ENCODE measurements at regions not wholly inside any gene's neighbourhood (a gene's known extent, or its start where the extent isn't known, plus 50 kb on each side); places are given as distances from the start of the nearest gene placed in this dataset.

GRCh38 chr18:24914171-24914525 lies 437.8 kb downstream of the ZNF521 start:
- no peak for DNase-seq
- WGBS, 2 experiments (ENCODE audit: extremely low coverage in 2 of 2, insufficient read length in 1 of 2): no CpG with 5 or more reads among the region's 1 CpG
- no peak overlapping the region for H3K27ac ChIP-seq (ENCODE audit: insufficient read depth, low read length)

More at GRCh38 chr18:24914171-24914525, 437.8 kb downstream of the ZNF521 start:
- H3K4me2 ChIP-seq (ENCODE audit: low read depth, low read length): no peak overlapping the region
- H2AK5ac ChIP-seq (ENCODE audit: low read depth, low read length): no peak overlapping the region
- intact Hi-C loops (cut with micrococcal nuclease): no loop called here
- peaks cover 5% of the 10 kb centered on the region for H3K9me1 ChIP-seq (ENCODE audit: insufficient read depth, low read length)
- H3K4me1 ChIP-seq (ENCODE audit: control insufficient read depth, insufficient read depth, low read length): no peaks in the 10 kb centered on the region
- H3K36me3 ChIP-seq (ENCODE audit: control insufficient read depth, insufficient read depth, low read length): no peaks in the 10 kb centered on the region
- H3K18ac ChIP-seq (ENCODE audit: low read depth, low read length): no peak overlapping the region
- H2BK5ac ChIP-seq (ENCODE audit: low read depth, low read length, poor library complexity, severe bottlenecking): no peak overlapping the region
- H3K79me1 ChIP-seq (ENCODE audit: low read depth in 1 of 2, low read length in 2 of 2): no peaks in the 10 kb centered on the region
- no peak overlapping the region for H3K9ac ChIP-seq (ENCODE audit: low read depth, low read length)
- no peak overlapping the region for H4K91ac ChIP-seq (ENCODE audit: insufficient read depth, low read depth, low read length)
- no peak overlapping the region for H3K23ac ChIP-seq (ENCODE audit: low read depth, low read length)
- dilution Hi-C loops (cut with HindIII; ENCODE audit: low sequenced_read_pairs, unreplicated experiment): no loop called here
- no peak overlapping the region for H2AK9ac ChIP-seq (replicated peaks; ENCODE audit: low read depth, low read length, poor library complexity)
- no TSS peak for BruUV-seq (replicated peaks)
- no peaks in the 10 kb centered on the region for H4K20me1 ChIP-seq (ENCODE audit: insufficient read depth, low read length)
- H3K27me3 ChIP-seq (ENCODE audit: control insufficient read depth, insufficient read depth, low read length): peaks cover 53% of the 10 kb centered on the region
- ATAC-seq (ENCODE audit: low read depth): no peak
- POLR2A ChIA-PET (ENCODE audit: unreplicated experiment): no interaction called here
- no peak overlapping the region for H4K8ac ChIP-seq (ENCODE audit: low read depth in 2 of 2, low read length in 2 of 2)
- H2BK120ac ChIP-seq (ENCODE audit: low read depth, low read length): no peak overlapping the region
- no peak overlapping the region for H2BK20ac ChIP-seq (ENCODE audit: low read depth, low read length)
- no peak overlapping the region for H3K4ac ChIP-seq (ENCODE audit: low read depth, low read length)
- in situ Hi-C loops (cut with MboI; ENCODE audit: low sequenced_read_pairs): no loop called here
- no peak overlapping the region for H4K5ac ChIP-seq (ENCODE audit: low read depth, low read length)
- H3K9me3 ChIP-seq (ENCODE audit: control insufficient read depth, insufficient read depth, low read length): no peaks in the 10 kb centered on the region
- no peak overlapping the region for H3K56ac ChIP-seq (ENCODE audit: extremely low read depth, insufficient read depth, low read length)
- H3K14ac ChIP-seq (replicated peaks; ENCODE audit: low read depth, low read length): no peak overlapping the region
- H2AFZ ChIP-seq (replicated peaks; ENCODE audit: low read length, poor library complexity): no peak overlapping the region
- TF ChIP-seq SMC3 (IDR thresholded peaks at IDR 0.05; ENCODE audit: low read depth, low read length): no peak
- no peak for TF ChIP-seq MAZ (IDR thresholded peaks at IDR 0.05; ENCODE audit: borderline replicate concordance, low read depth, low read length)
- TF ChIP-seq RAD21 (IDR thresholded peaks at IDR 0.05; ENCODE audit: low read length): no peak
- TF ChIP-seq CHD1 (IDR thresholded peaks at IDR 0.05; ENCODE audit: low read depth, low read length): no peak
- TF ChIP-seq FOS (IDR thresholded peaks at IDR 0.05; ENCODE audit: low read depth, low read length): no peak
- no peak for TF ChIP-seq RFX5 (IDR thresholded peaks at IDR 0.05; ENCODE audit: low read depth, low read length)
- no peak for TF ChIP-seq NFE2L2 (IDR thresholded peaks at IDR 0.05; ENCODE audit: low read depth, low read length)
- TF ChIP-seq USF2 (IDR thresholded peaks at IDR 0.05; ENCODE audit: low read depth, low read length): no peak
- no peak for TF ChIP-seq BHLHE40 (IDR thresholded peaks at IDR 0.05; ENCODE audit: low read depth, low read length)
- TF ChIP-seq RCOR1 (IDR thresholded peaks at IDR 0.05; ENCODE audit: insufficient replicate concordance, low read length): no peak
- TF ChIP-seq, protein P1, sequence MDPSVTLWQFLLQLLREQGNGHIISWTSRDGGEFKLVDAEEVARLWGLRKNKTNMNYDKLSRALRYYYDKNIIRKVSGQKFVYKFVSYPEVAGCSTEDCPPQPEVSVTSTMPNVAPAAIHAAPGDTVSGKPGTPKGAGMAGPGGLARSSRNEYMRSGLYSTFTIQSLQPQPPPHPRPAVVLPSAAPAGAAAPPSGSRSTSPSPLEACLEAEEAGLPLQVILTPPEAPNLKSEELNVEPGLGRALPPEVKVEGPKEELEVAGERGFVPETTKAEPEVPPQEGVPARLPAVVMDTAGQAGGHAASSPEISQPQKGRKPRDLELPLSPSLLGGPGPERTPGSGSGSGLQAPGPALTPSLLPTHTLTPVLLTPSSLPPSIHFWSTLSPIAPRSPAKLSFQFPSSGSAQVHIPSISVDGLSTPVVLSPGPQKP (IDR thresholded peaks at IDR 0.05; ENCODE audit: borderline replicate concordance, low read depth, low read length): no peak
- no peak for TF ChIP-seq MXI1 (IDR thresholded peaks at IDR 0.05; ENCODE audit: borderline replicate concordance, low read depth, low read length)
- no peak for TF ChIP-seq MAFK (IDR thresholded peaks at IDR 0.05; ENCODE audit: low read depth, low read length)
- no peak for TF ChIP-seq CEBPB (IDR thresholded peaks at IDR 0.05; ENCODE audit: low read depth, low read length)
- TF ChIP-seq, protein P2, sequence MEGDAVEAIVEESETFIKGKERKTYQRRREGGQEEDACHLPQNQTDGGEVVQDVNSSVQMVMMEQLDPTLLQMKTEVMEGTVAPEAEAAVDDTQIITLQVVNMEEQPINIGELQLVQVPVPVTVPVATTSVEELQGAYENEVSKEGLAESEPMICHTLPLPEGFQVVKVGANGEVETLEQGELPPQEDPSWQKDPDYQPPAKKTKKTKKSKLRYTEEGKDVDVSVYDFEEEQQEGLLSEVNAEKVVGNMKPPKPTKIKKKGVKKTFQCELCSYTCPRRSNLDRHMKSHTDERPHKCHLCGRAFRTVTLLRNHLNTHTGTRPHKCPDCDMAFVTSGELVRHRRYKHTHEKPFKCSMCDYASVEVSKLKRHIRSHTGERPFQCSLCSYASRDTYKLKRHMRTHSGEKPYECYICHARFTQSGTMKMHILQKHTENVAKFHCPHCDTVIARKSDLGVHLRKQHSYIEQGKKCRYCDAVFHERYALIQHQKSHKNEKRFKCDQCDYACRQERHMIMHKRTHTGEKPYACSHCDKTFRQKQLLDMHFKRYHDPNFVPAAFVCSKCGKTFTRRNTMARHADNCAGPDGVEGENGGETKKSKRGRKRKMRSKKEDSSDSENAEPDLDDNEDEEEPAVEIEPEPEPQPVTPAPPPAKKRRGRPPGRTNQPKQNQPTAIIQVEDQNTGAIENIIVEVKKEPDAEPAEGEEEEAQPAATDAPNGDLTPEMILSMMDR (conservative IDR thresholded peaks at IDR 0.05; ENCODE audit: low read depth, low read length): no peak
- no peak for TF ChIP-seq POLR2A (IDR thresholded peaks at IDR 0.05; ENCODE audit: low read depth, low read length)
- no peak overlapping the region for H2BK15ac ChIP-seq (ENCODE audit: low read depth, low read length)
- CTCF ChIA-PET: no interaction called here
- no peak overlapping the region for H3K4me3 ChIP-seq (ENCODE audit: insufficient read depth, low read depth, low read length)
